Ramos (cell line): ENCODE measurements at regions not wholly inside any gene's neighbourhood (a gene's known extent, or its start where the extent isn't known, plus 50 kb on each side); places are given as distances from the start of the nearest gene placed in this dataset.
"Not testable (repeated sequence)": the region's sequence is repeated elsewhere in the genome, so short reads cannot be mapped to it uniquely, and the experiment has no call there.

Source experiments
- in situ Hi-C: fragments of 300-500 bp; cut with MboI; formaldehyde crosslinking; loops from one replicate; pipeline ENCODE4 v1.14.3; 2022; ENCODE audit warnings: low sequenced_read_pairs; ENCODE audit not compliant: unreplicated experiment

GRCh38 chr20:22929661-22930060, 105.5 kb upstream of the SSTR4 start:
- in situ Hi-C loops = no loop called here

- in situ Hi-C loops = no loop called here
Observed at GRCh38 chr20:22931653-22932608, 103.2 kb upstream of the SSTR4 start.

- in situ Hi-C loops = no loop called here
Observed at GRCh38 chr20:22939181-22939580, 95.9 kb upstream of the SSTR4 start.

- in situ Hi-C loops = no loop called here
Observed at GRCh38 chr20:22940350-22940749, 94.8 kb upstream of the SSTR4 start.

- in situ Hi-C loops = no loop called here
Observed at GRCh38 chr20:22941550-22941949, 93.6 kb upstream of the SSTR4 start.

GRCh38 chr20:22942742-22943141, 92.4 kb upstream of the SSTR4 start:
- in situ Hi-C loops = no loop called here

- in situ Hi-C loops = no loop called here
Observed at GRCh38 chr20:22944062-22944461, 91.0 kb upstream of the SSTR4 start.

GRCh38 chr20:22944936-22945335, 90.2 kb upstream of the SSTR4 start:
- in situ Hi-C loops = no loop called here

- in situ Hi-C loops = no loop called here
Observed at GRCh38 chr20:22946596-22946995, 88.5 kb upstream of the SSTR4 start.

- in situ Hi-C loops = no loop called here
Observed at GRCh38 chr20:22949331-22950109, 85.6 kb upstream of the SSTR4 start.

- in situ Hi-C loops = no loop called here
Observed at GRCh38 chr20:22951966-22952365, 83.1 kb upstream of the SSTR4 start.

- in situ Hi-C loops = no loop called here
Observed at GRCh38 chr20:22954661-22955060, 80.5 kb upstream of the SSTR4 start.

GRCh38 chr20:22958390-22958789, 76.7 kb upstream of the SSTR4 start:
- in situ Hi-C loops = no loop called here

GRCh38 chr20:22962567-22963439, 72.3 kb upstream of the SSTR4 start:
- in situ Hi-C loops = no loop called here

- in situ Hi-C loops = no loop called here
Observed at GRCh38 chr20:22963581-22963980, 71.5 kb upstream of the SSTR4 start.

- in situ Hi-C loops = no loop called here
Observed at GRCh38 chr20:22966787-22967464, 68.2 kb upstream of the SSTR4 start.

GRCh38 chr20:22967706-22968105, 67.4 kb upstream of the SSTR4 start:
- in situ Hi-C loops = not testable (repeated sequence)

GRCh38 chr20:22969031-22969430, 66.1 kb upstream of the SSTR4 start:
- in situ Hi-C loops = not testable (repeated sequence)

- in situ Hi-C loops = not testable (repeated sequence)
Observed at GRCh38 chr20:22971077-22971476, 64.0 kb upstream of the SSTR4 start.

- in situ Hi-C loops = no loop called here
Observed at GRCh38 chr20:22974354-22974753, 60.8 kb upstream of the SSTR4 start.
